ENCODE measurements at regions not wholly inside any gene's neighbourhood (a gene's known extent, or its start where the extent isn't known, plus 50 kb on each side); places are given as distances from the start of the nearest gene placed in this dataset.
"Not testable (repeated sequence)": the region's sequence is repeated elsewhere in the genome, so short reads cannot be mapped to it uniquely, and the experiment has no call there.

DNA sequence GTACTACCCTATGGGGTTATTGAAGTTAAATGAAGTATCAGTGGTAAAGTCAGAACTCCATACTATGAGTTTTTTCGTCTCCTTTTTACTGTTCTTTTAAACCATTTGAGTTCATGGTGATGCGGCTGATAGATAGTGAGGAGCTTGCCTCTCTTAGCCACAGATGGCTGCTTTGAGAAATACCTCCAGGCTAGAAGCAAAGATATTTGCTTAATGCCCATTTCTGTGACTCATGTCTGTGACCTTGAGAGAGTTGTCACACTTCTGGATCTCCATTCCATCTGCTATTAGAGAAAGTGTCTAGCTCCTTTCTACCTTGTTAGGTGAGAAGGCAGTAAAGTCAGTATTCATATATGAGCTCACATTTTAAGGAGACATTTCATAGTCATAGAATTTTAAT is 89.5 kb upstream of the PLXNA2 start:
- Mint-ChIP-seq H3K27me3 (peaks cover 65% of the 10 kb centered on the region), H3K27ac (no peak overlapping the region), H3K9me3 (no peaks in the 10 kb centered on the region), H3K4me3 (no peak overlapping the region), H3K36me3 (ENCODE audit: low read depth) (no peaks in the 10 kb centered on the region), H3K4me1 (ENCODE audit: low read depth) (no peaks in the 10 kb centered on the region)

DNA sequence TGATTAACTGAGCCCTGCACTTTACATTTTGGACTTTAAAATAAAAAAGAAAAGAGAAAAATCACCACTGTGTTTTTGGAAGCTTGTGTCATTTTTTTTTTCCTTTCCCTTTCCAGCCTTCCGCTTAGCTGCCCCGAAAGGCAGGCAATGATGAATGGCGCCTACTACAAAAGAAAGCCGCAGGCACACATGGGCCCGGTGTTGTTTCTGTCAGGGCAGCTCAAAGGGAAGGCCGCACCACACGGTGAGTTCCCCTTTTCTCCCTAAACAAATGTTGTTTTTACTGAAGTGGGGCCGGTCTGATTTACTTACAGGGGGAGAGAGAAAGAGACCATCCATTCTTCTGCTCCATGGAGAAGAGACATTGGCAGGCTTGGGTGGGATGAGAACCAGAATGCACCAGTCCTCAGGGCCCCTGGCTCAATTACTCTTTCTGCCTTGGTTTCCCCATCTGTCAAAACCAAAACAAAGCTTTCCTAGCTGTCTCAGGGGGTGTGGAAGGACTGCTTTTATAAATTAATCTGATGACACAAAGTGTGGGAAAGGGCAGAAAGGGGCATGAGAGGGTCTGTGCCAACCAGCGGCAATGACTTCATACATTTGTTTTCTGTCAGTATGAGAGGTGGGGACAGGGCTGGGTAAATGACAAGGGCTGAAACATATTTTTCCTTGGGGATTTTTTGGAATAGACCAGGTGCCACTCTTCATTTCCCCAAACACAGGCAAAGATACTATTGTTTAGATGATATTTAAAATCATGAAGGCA is 91.4 kb upstream of the PLXNA2 start:
- peaks cover 60% of the 10 kb centered on the region for H3K27me3 Mint-ChIP-seq
- H3K9me3 Mint-ChIP-seq = no peaks in the 10 kb centered on the region
- H3K4me3 Mint-ChIP-seq = no peak overlapping the region
- no peaks in the 10 kb centered on the region for H3K4me1 Mint-ChIP-seq (ENCODE audit: low read depth)
- H3K36me3 Mint-ChIP-seq (ENCODE audit: low read depth) = no peaks in the 10 kb centered on the region
- H3K27ac Mint-ChIP-seq = no peak overlapping the region

DNA sequence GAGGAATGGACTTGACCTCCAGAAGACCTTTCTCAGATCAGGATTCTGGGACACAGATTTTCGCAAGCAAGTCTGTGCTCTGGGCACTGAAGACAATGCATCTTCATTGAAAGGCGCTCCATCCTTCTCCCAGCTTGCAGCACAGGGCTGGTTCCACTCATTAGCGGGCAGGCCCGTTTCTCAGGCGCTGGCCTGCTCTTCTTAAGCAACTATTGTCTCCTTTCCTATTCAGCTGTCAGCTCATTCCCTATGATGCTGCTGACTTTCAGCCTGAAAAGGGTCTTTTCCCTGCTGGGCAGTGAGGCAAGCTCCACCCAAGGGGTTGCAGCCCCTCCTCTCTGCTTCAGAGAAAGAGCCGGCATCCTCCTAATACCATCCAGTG is 91.9 kb upstream of the PLXNA2 start:
- Mint-ChIP-seq H3K36me3 (ENCODE audit: low read depth) (no peaks in the 10 kb centered on the region), H3K9me3 (no peaks in the 10 kb centered on the region), H3K4me1 (ENCODE audit: low read depth) (no peaks in the 10 kb centered on the region), H3K27ac (no peak overlapping the region), H3K27me3 (peaks cover 55% of the 10 kb centered on the region), H3K4me3 (no peak overlapping the region)

DNA sequence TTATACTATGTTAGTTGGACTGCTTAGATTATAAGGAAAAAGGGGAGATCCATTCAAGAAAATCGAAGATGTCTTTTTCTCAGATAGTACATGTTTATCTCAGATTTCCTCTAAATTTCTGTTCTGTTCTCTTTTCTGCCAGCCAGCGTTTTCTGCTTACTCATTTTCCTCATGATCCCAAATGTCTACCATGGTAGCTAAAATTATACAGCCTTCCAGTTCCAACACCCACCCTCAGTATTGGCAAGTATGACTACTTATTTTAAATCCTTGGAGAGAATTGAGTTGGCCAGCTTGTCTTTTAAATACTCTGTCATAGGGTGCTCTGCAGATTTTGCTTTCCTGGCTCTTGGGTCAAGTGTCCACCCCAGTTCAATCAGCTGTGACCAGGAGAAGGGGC is 95.7 kb upstream of the PLXNA2 start:
- H3K36me3 Mint-ChIP-seq (ENCODE audit: low read depth) = no peaks in the 10 kb centered on the region
- peaks cover 32% of the 10 kb centered on the region for H3K27me3 Mint-ChIP-seq
- no peak overlapping the region for H3K27ac Mint-ChIP-seq
- no peak overlapping the region for H3K4me3 Mint-ChIP-seq
- no peaks in the 10 kb centered on the region for H3K4me1 Mint-ChIP-seq (ENCODE audit: low read depth)
- no peaks in the 10 kb centered on the region for H3K9me3 Mint-ChIP-seq

DNA sequence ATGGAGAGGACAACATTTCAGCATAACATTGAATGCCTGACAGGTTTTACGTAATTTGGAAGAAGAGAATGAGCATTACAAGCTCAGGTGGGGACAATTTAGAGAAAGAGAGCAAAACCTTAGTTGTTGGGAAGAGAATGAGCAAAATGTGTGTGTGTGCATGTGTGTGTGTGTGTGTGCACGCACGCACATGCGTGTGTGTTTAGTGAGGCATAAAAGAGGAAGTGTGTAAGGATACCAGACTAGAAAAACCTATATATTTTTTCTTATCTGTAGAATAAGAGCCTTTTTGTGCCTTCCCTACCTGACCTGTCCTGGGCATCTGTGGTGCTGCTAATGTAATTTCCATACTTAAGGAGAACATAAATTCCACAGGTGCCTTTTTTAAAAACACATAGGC is 99.0 kb upstream of the PLXNA2 start:
- Mint-ChIP-seq H3K27ac (no peak overlapping the region), H3K27me3 (peaks cover 23% of the 10 kb centered on the region)

DNA sequence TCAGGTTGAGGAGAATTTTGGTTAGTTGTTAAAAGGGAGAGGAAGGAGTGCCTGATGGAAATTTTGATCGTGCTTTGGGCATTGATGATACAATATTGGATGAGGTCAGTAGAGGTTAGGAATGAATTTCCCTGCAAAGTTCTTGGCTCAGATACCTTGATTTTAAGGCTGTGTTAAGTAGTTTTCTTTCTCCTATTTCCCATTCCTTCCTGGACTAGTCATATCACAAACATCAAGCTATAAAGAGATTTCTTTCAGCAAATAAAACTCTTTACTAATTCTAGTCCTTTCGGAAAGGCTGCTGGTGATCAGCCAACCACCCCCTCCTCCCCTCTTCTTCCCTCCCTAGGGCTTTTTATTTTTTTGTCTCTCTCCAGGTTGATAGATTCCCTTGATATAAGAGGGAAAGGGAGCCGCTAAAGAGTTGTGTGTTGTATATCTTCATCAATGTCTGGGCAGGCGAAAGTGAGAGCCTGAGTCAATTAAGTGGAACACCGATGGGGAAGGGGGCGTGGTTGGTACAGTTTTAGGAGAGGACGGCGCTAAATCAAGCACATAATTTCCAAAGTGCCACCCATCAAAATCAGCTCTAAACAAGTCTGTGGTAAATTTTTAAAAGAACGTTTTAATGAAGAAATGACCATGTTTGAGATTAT is 100.1 kb upstream of the PLXNA2 start:
- Mint-ChIP-seq H3K4me1 (ENCODE audit: low read depth) (no peaks in the 10 kb centered on the region), H3K4me3 (no peak overlapping the region), H3K36me3 (ENCODE audit: low read depth) (no peaks in the 10 kb centered on the region), H3K27me3 (peaks cover 14% of the 10 kb centered on the region), H3K9me3 (no peaks in the 10 kb centered on the region), H3K27ac (no peak overlapping the region)

More for the DNA sequence above, 99.0 kb upstream of the PLXNA2 start:
- H3K36me3 Mint-ChIP-seq (ENCODE audit: low read depth) = no peaks in the 10 kb centered on the region
- H3K4me3 Mint-ChIP-seq = no peak overlapping the region
- no peaks in the 10 kb centered on the region for H3K9me3 Mint-ChIP-seq
- no peaks in the 10 kb centered on the region for H3K4me1 Mint-ChIP-seq (ENCODE audit: low read depth)

DNA sequence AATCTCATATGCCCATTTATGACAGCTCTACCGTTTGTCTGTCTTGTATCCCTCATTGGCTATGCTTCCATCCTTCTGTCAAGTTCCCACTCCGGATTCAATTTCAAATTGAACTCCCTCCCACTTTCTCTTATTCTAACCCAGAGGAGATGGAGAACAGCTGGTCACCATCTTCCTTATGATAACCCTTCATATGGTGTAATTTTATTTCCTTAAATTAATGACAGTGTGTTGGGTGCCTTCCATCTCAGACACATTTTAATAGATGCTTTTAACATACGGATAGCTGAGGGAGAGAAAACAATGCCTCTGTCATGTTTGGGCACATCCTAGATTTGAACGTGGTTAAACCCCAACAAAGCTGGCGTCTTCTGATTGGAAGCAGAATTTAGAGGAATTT is 103.0 kb upstream of the PLXNA2 start:
- Mint-ChIP-seq H3K9me3 (no peaks in the 10 kb centered on the region), H3K4me1 (ENCODE audit: low read depth) (no peaks in the 10 kb centered on the region), H3K27me3 (peaks cover 14% of the 10 kb centered on the region), H3K27ac (no peak overlapping the region), H3K36me3 (ENCODE audit: low read depth) (no peaks in the 10 kb centered on the region), H3K4me3 (no peak overlapping the region)

DNA sequence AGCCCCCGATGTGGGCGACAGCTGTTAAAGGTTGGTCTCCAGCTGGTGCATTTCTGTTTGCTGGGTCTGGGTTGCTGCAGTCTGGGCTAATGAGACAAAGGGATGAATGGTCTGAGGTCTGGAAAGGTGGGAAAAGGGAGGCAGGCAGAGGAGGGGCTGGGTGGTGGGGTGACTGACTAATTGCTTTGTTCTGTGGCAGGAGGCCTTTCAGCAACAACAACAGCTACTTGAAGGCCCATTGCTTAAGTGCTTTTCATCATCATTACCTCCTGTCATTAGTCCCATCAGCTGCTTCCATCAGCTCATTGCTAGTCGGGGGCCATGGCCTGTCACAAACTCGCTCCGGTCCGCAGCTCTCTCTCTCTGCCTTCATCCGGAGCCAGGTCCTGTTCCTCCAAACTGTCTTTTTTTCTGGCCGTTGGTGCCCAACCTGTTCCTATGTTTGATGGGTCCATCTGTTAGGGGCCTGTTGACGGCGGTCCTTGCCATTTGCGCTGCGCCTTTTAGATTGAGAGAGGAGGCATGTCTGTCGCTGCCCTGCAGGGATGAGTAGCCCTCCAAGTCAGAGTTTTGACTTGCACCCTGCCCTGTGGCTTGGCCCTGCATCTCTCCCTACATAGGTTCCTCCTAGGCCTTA is 105.6 kb upstream of the PLXNA2 start:
- Mint-ChIP-seq H3K27ac (no peak overlapping the region), H3K27me3 (peaks cover 7% of the 10 kb centered on the region), H3K9me3 (no peaks in the 10 kb centered on the region), H3K36me3 (ENCODE audit: low read depth) (no peaks in the 10 kb centered on the region), H3K4me1 (ENCODE audit: low read depth) (no peaks in the 10 kb centered on the region), H3K4me3 (no peak overlapping the region)

DNA sequence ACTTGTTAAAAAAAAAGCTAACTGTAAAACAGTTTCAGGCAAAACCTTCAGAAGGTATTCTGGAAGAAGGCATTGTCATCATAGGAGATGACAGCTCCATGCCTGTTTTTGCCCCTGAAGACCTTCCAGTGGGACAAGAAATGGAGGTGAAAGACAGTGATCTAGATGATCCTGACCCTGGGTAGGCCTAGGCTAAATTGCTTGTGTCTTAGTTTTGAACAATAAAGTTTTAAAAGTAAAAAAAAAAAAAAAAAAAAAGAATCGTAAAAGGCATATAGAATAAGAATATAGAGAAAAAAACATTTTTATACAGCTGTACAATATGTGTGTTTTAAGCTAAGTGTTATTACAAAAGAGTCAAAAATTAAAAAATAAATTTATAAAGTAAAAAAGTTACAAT is 106.6 kb upstream of the PLXNA2 start:
- Mint-ChIP-seq H3K4me1 (ENCODE audit: low read depth) (no peaks in the 10 kb centered on the region), H3K4me3 (no peak overlapping the region), H3K9me3 (no peaks in the 10 kb centered on the region), H3K36me3 (ENCODE audit: low read depth) (no peaks in the 10 kb centered on the region), H3K27me3 (peaks cover 6% of the 10 kb centered on the region), H3K27ac (no peak overlapping the region)

DNA sequence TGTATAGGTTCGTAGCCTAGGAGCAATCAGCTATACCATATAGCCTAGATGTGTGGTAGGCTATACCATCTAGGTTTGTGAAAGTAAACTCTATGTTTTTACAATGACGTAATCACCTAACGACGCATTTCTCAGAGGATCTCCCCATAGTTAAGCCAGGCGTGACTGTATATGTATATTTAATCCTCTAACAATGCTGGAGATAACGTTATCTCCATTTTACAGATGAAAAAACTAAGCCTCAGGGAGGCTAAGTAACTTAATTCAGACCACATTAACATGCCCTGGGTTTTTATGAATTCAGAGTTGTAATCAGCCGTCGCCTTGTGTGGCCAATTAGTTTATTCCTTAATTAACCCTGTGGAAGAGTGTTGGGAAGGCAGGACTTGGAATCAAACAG is 107.7 kb upstream of the PLXNA2 start:
- H3K9me3 Mint-ChIP-seq = no peaks in the 10 kb centered on the region
- no peaks in the 10 kb centered on the region for H3K36me3 Mint-ChIP-seq (ENCODE audit: low read depth)
- no peak overlapping the region for H3K27ac Mint-ChIP-seq
- H3K4me1 Mint-ChIP-seq (ENCODE audit: low read depth) = no peaks in the 10 kb centered on the region
- H3K27me3 Mint-ChIP-seq = no peaks in the 10 kb centered on the region
- no peak overlapping the region for H3K4me3 Mint-ChIP-seq

DNA sequence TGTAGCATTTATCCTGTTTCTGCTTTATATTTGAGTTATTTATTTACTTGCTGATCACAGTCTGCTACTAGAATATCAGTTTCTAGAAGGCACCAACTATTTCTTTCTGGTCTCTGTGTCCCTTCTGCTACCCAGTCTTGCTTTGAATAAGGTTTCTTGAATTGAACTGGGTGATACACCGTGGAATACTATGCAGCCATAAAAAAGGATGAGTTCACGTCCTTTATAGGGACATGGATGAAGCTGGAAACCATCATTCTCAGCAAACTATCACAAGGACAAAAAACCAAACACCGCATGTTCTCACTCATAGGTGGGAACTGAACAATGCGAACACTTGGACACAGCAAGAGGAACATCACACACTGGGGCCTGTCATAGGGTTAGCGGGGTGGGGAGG is 109.6 kb upstream of the PLXNA2 start:
- H3K27me3 Mint-ChIP-seq; H3K4me3 Mint-ChIP-seq; H3K9me3 Mint-ChIP-seq; H3K27ac Mint-ChIP-seq; H3K36me3 Mint-ChIP-seq (ENCODE audit: low read depth); H3K4me1 Mint-ChIP-seq (ENCODE audit: low read depth): not testable (repeated sequence)

DNA sequence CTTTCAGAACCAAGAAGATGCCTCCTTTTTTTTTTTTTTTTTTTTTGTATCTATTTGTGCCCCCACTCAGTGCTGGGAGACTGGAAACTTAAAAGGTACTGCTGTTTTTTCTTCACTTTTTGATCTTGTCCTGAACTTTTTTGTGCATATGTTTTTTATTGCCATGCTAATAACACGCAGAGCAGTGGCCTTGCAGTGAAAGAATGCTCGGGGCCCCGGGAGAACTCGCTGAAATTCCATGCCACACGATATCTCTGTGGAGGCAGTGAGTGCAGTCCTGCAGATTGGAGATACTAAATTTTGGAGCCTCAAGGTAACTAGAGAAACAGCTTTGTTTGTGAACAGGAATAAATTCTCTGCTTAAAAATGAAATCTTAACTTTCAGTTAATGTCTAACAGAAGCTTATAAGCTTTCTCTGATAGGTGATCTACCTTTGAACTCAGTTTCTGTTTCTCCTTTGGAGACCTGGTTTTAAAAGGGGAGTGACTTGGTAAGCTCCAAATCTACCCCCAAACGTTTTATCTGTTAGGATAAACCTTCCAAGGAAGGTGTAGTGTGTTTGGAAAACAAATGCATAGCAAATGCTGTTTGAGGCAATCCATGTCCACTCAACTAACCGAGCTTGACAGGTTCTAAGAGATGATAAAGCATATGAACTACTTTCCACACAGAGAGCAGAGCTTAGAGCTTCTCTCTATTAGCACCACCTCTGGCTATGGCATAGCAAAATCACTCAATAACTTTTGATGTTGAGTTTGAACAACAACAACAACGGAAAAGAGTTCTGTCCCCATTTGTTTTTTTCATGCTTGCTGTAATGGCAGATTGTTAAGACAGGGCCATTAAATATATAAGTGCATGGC is 113.7 kb upstream of the PLXNA2 start:
- Mint-ChIP-seq H3K4me3 (no peak overlapping the region), H3K27ac (no peak overlapping the region), H3K36me3 (ENCODE audit: low read depth) (no peaks in the 10 kb centered on the region), H3K4me1 (ENCODE audit: low read depth) (no peaks in the 10 kb centered on the region), H3K9me3 (no peaks in the 10 kb centered on the region), H3K27me3 (peaks cover 4% of the 10 kb centered on the region)

DNA sequence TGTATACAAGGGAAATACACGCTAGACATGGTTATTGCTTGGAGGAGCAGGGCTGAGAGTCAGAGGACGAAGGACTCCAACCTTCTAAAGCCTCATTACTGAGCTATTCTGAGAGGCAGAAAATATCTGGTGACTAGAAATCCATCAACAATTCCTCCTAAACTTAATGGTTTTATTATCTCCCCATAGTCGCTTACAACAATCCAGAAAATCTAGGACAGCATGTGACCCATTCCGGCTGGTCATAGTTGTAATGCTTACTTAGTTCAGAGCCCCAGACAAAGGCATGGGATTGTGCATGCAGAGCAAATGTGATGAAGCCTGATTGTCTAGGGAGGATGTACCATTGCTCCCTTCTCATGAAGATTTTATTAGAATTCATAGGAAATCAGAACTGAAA is 114.5 kb upstream of the PLXNA2 start:
- Mint-ChIP-seq H3K4me3 (no peak overlapping the region), H3K4me1 (ENCODE audit: low read depth) (no peaks in the 10 kb centered on the region), H3K36me3 (ENCODE audit: low read depth) (no peaks in the 10 kb centered on the region), H3K27me3 (peaks cover 7% of the 10 kb centered on the region), H3K9me3 (no peaks in the 10 kb centered on the region), H3K27ac (no peak overlapping the region)

DNA sequence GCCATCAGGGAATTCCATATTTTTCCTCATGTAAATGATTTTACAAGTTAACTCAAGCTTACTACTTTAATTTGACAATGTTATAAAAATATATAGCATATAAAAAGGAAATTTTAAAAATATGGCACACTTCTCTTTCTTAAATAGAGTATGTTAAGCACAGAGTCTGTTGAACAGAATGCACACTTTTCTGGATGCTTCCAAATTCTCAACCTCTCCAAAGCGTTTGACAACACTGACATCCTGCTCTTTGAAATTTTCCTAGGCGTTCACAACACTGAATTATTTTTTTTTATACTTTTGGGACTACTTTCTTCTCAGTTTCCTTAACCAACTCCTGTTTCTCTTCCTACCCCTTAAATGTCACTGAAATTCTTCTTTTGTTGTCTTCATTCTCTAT is 117.8 kb upstream of the PLXNA2 start:
- H3K36me3 Mint-ChIP-seq (ENCODE audit: low read depth) = no peaks in the 10 kb centered on the region
- no peak overlapping the region for H3K4me3 Mint-ChIP-seq
- no peaks in the 10 kb centered on the region for H3K4me1 Mint-ChIP-seq (ENCODE audit: low read depth)
- no peak overlapping the region for H3K27ac Mint-ChIP-seq
- H3K27me3 Mint-ChIP-seq = peaks cover 11% of the 10 kb centered on the region
- H3K9me3 Mint-ChIP-seq = no peaks in the 10 kb centered on the region

DNA sequence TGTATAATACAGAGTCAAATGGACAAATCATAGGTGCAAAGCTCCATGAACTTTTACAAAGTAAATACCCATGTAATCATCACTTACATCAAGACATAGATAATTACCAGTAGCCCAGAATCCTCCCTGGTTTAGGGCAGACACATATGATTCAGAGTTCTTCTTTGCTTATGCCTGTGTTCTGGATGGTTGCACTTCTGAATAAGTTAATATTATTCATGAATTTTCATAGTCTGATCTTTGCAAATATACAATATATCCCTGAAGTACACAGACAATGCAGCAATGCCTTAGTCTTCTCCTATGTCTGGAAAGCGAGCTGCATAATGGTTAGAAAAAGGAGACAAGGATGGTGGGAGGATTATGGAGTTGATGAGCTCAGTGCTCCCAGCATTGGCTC is 122.4 kb upstream of the PLXNA2 start:
- no peaks in the 10 kb centered on the region for H3K9me3 Mint-ChIP-seq
- peaks cover 11% of the 10 kb centered on the region for H3K27me3 Mint-ChIP-seq
- no peak overlapping the region for H3K27ac Mint-ChIP-seq
- no peak overlapping the region for H3K4me3 Mint-ChIP-seq
- no peaks in the 10 kb centered on the region for H3K4me1 Mint-ChIP-seq (ENCODE audit: low read depth)
- no peaks in the 10 kb centered on the region for H3K36me3 Mint-ChIP-seq (ENCODE audit: low read depth)

Measured in stimulated activated naive CD8-positive, alpha-beta T cell treated with anti-CD3 and anti-CD28 coated beads, Interleukin-15, Interleukin-2, amounts not matched to agents 100 ng/mL and 50 ng/mL, for 24 hours (primary cell).